ENCODE measurements at regions not wholly inside any gene's neighbourhood (a gene's known extent, or its start where the extent isn't known, plus 50 kb on each side); places are given as distances from the start of the nearest gene placed in this dataset.

DNA sequence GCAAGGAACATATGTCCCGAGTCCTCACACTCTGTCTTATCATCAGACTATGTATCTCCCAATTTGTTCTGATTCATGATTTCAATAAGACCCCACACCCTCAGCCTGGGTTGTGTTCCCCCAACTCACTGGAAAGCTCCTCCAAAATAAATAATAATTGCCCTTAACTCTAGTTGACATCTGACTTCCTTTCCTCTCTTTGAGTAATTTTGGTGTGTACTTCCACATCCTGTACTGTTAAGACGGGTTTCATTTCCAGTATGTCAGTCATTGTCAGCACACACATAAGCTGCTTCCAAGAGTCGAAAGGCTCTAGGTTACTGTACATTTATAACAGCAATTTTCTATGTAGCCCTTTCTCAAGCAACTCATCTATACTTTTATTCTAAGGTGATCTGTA, 52.2 kb upstream of the C1QTNF7 start:
- no peaks in the 10 kb centered on the region for H3K27me3 Mint-ChIP-seq (ENCODE audit: low read depth)

DNA sequence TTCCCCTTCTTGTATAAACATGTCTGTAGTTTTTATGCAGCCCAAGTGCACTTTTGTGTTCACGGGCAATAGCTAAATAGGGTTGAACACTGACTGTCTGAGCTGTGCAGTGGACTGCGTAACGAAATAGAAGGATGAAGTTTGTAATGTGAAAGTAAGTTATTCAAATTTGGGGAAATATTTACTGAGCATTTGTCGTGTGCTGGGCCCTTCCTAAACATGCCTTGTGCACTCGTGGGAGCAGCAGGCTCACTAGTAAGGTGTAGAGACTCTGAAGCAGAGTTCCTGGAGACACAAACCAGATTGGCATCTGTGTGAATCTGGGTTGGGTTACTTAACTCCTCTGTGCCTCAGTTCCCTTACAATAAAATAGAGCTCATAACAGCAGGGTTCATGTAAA, 51.7 kb upstream of the C1QTNF7 start:
- Mint-ChIP-seq H3K4me1 (ENCODE audit: low read depth) (peaks cover 26% of the 10 kb centered on the region), H3K4me3 (no peak overlapping the region), H3K36me3 (ENCODE audit: low read depth) (no peaks in the 10 kb centered on the region), H3K27me3 (ENCODE audit: low read depth) (no peaks in the 10 kb centered on the region), H3K27ac (peak overlapping the region; percentile 12), H3K9me3 (no peaks in the 10 kb centered on the region)
- CTCF ChIA-PET: interaction anchor here (0.9 to 1.2 kb wide), 2 partner anchors 20 to 24 kb away, joined by 4 to 6 read pairs; no protein-coding TSS in a partner anchor
- intact Hi-C loops (cut with micrococcal nuclease): loop anchor here (5.0 to 10.0 kb wide), 2 partner anchors 144 to 1721 kb away; no protein-coding TSS in a partner anchor
- no peak for DNase-seq

More for the DNA sequence above, 52.2 kb upstream of the C1QTNF7 start:
- peak overlapping the region; percentile 12 for H3K27ac Mint-ChIP-seq
- DNase-seq: no peak
- no peaks in the 10 kb centered on the region for H3K36me3 Mint-ChIP-seq (ENCODE audit: low read depth)
- no peaks in the 10 kb centered on the region for H3K9me3 Mint-ChIP-seq
- no peak overlapping the region for H3K4me3 Mint-ChIP-seq
- CTCF ChIA-PET: interaction anchor here (1.2 kb wide), 1 partner anchor 21 kb away, joined by 6 read pairs; no protein-coding TSS in a partner anchor
- peaks cover 26% of the 10 kb centered on the region for H3K4me1 Mint-ChIP-seq (ENCODE audit: low read depth)
- intact Hi-C loops (cut with micrococcal nuclease): loop anchor here (1.0 to 10.0 kb wide), 6 partner anchors 9 to 1721 kb away; no protein-coding TSS in a partner anchor

DNA sequence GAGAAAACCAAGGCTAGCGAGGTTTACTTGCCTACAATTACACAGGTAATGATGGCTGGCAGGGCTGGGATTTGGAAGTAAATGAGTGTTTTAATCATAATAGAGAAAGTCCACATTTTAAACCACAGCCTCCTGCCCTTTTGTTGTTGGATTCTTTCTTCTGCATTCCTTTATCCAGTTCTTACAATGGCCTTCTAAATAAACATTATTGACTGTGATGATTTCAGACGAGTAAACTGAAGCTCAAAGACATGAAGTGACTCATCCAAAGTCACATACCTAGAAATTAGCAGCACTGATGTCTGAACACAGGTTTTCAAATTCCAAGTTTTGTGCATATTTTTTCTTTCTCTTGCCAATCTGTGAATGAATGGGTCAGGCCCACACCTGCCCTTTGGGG, 51.2 kb upstream of the C1QTNF7 start:
- Mint-ChIP-seq H3K4me3 (no peak overlapping the region), H3K27me3 (ENCODE audit: low read depth) (no peaks in the 10 kb centered on the region), H3K36me3 (ENCODE audit: low read depth) (no peaks in the 10 kb centered on the region), H3K9me3 (no peaks in the 10 kb centered on the region), H3K4me1 (ENCODE audit: low read depth) (peaks cover 26% of the 10 kb centered on the region), H3K27ac (no peak overlapping the region)
- CTCF ChIA-PET: interaction anchor here (0.9 to 1.2 kb wide), 2 partner anchors 20 to 24 kb away, joined by 4 to 6 read pairs; no protein-coding TSS in a partner anchor
- intact Hi-C loops (cut with micrococcal nuclease): loop anchor here (5.0 to 10.0 kb wide), 2 partner anchors 144 to 1722 kb away; no protein-coding TSS in a partner anchor
- no peak for DNase-seq

Measured in activated naive CD4-positive, alpha-beta T cell treated with anti-CD3 and anti-CD28 coated beads for 36 hours (primary cell).